DND-41 (cell line): ENCODE measurements at regions not wholly inside any gene's neighbourhood (a gene's known extent, or its start where the extent isn't known, plus 50 kb on each side); places are given as distances from the start of the nearest gene placed in this dataset.

Experiments
- ATAC-seq: fragments of 200-7000 bp; cut with Tn5 transposase; 3 replicates; pipeline ENCODE4 v1.9.1; 2021; ENCODE audit warnings: low read depth; ENCODE audit not compliant: insufficient read depth
- DNase-seq: peaks from one replicate; pipeline ENCODE4 v3.0.0-alpha.2; 2020
- H2AFZ ChIP-seq: 2 replicates; pipeline ENCODE4 v1.6.0; 2012; ENCODE audit warnings: low read depth, low read length
- H3K27ac ChIP-seq: 2 replicates; pipeline ENCODE4 v1.5.1; 2012; ENCODE audit warnings: low read length, inconsistent platforms
- H3K27me3 ChIP-seq: fragments of 200-600 bp; sonication (generic); 2 replicates; pipeline ENCODE4 v1.6.0; 2012; ENCODE audit warnings: low read length, mild to moderate bottlenecking, inconsistent platforms; ENCODE audit not compliant: insufficient read depth, poor library complexity
- H3K36me3 ChIP-seq: 2 replicates; pipeline ENCODE4 v1.5.1; 2012; ENCODE audit warnings: low read length, inconsistent platforms; ENCODE audit not compliant: insufficient read depth
- H3K4me1 ChIP-seq: 2 replicates; pipeline ENCODE4 v1.5.1; 2012; ENCODE audit warnings: mild to moderate bottlenecking, low read length; ENCODE audit not compliant: insufficient read depth
- H3K4me2 ChIP-seq: 2 replicates; pipeline ENCODE4 v1.6.0; 2012; ENCODE audit warnings: mild to moderate bottlenecking, moderate library complexity, low read length, inconsistent platforms; ENCODE audit not compliant: insufficient read depth
- H3K4me3 ChIP-seq, 2 experiments: fragments of 200-600 bp in 1 of 2; shearing (Covaris generic) in 1 of 2; 2 replicates each; pipeline ENCODE4 v1.5.1; 2012 to 2016; ENCODE audit warnings: inconsistent platforms in 2 of 2, low read length in 2 of 2, mild to moderate bottlenecking in 2 of 2, low read depth in 1 of 2, moderate library complexity in 1 of 2
- H3K79me2 ChIP-seq: 2 replicates; pipeline ENCODE4 v1.6.0; 2012; ENCODE audit warnings: low read length, inconsistent platforms; ENCODE audit not compliant: insufficient read depth
- H3K9ac ChIP-seq: 2 replicates; pipeline ENCODE4 v1.6.0; 2012; ENCODE audit warnings: low read depth, mild to moderate bottlenecking, inconsistent platforms, low read length, moderate library complexity
- H3K9me3 ChIP-seq: 2 replicates; pipeline ENCODE4 v1.5.1; 2012; ENCODE audit warnings: low read length, moderate library complexity, mild to moderate bottlenecking, inconsistent platforms; ENCODE audit not compliant: insufficient read depth, severe bottlenecking
- H4K20me1 ChIP-seq: 2 replicates; pipeline ENCODE4 v1.6.0; 2012; ENCODE audit warnings: low read length; ENCODE audit not compliant: insufficient read depth
- CTCF ChIP-seq: IDR thresholded peaks from 2 replicates; pipeline ENCODE4 v1.5.1; 2012; ENCODE audit warnings: borderline replicate concordance, low read length, moderate library complexity, mild to moderate bottlenecking; ENCODE audit not compliant: poor library complexity, severe bottlenecking; ENCODE audit errors: extremely low read depth
- EZH2 ChIP-seq: IDR thresholded peaks from 3 replicates; pipeline ENCODE4 v1.6.1; 2012; ENCODE audit warnings: borderline replicate concordance, low read depth, mild to moderate bottlenecking, moderate library complexity, low read length, inconsistent platforms; ENCODE audit not compliant: severe bottlenecking

GRCh38 chr6:41483943-41484342 is 62.2 kb upstream of the FOXP4 start:
- Histone ChIP-seq H3K4me2 (no peak overlapping the region), H3K9ac (no peak overlapping the region), H3K4me1 (peaks cover 6% of the 10 kb centered on the region; the same call in 1 of the 2 replicates), H3K27ac (no peak overlapping the region), H3K9me3 (no peaks in the 10 kb centered on the region), H3K27me3 (no peaks in the 10 kb centered on the region), H3K36me3 (no peaks in the 10 kb centered on the region), H3K4me3 (no peak overlapping the region), H2AFZ (no peak overlapping the region), H3K79me2 (no peaks in the 10 kb centered on the region), H4K20me1 (no peaks in the 10 kb centered on the region)
- TF ChIP-seq CTCF (no peak), EZH2 (no peak)
- ATAC-seq, result no peak
- DNase-seq, result no peak

GRCh38 chr6:41487860-41488432 is 58.2 kb upstream of the FOXP4 start:
- no peak overlapping the region for H2AFZ ChIP-seq
- no peaks in the 10 kb centered on the region for H3K27me3 ChIP-seq
- no peaks in the 10 kb centered on the region for H3K4me1 ChIP-seq
- ATAC-seq (no peak), DNase-seq (no peak)
- H3K27ac ChIP-seq, result no peak overlapping the region
- no peaks in the 10 kb centered on the region for H3K9me3 ChIP-seq
- TF ChIP-seq CTCF (no peak), EZH2 (no peak)
- no peak overlapping the region for H3K4me3 ChIP-seq
- H4K20me1 ChIP-seq, result 0 out of 2 replicates have a peak, but pooled peaks cover 4% of the 10 kb centered on the region
- no peak overlapping the region for H3K4me2 ChIP-seq
- no peaks in the 10 kb centered on the region for H3K79me2 ChIP-seq
- no peak overlapping the region for H3K9ac ChIP-seq
- H3K36me3 ChIP-seq, result no peaks in the 10 kb centered on the region

GRCh38 chr6:41488433-41489119 is 57.6 kb upstream of the FOXP4 start:
- H3K4me2 ChIP-seq, result no peak overlapping the region
- no peaks in the 10 kb centered on the region for H3K4me1 ChIP-seq
- no peaks in the 10 kb centered on the region for H3K9me3 ChIP-seq
- H3K4me3 ChIP-seq, result no peak overlapping the region
- H3K36me3 ChIP-seq, result no peaks in the 10 kb centered on the region
- no peaks in the 10 kb centered on the region for H3K27me3 ChIP-seq
- no peak overlapping the region for H2AFZ ChIP-seq
- TF ChIP-seq EZH2, result no peak
- no peak for TF ChIP-seq CTCF
- no peak overlapping the region for H3K27ac ChIP-seq
- ATAC-seq, result no peak
- DNase-seq, result no peak
- no peaks in the 10 kb centered on the region for H3K79me2 ChIP-seq
- H3K9ac ChIP-seq, result no peak overlapping the region
- H4K20me1 ChIP-seq, result 0 out of 2 replicates have a peak, but pooled peaks cover 4% of the 10 kb centered on the region
